A673 (cell line): ENCODE measurements at regions not wholly inside any gene's neighbourhood (a gene's known extent, or its start where the extent isn't known, plus 50 kb on each side); places are given as distances from the start of the nearest gene placed in this dataset.

ENCODE experiments used
- BruUV-seq: library from RNA; stranded (reverse); fragments of 400-500 nt; replicated peaks from 2 replicates; lab custom pipeline; 2021; lab: Mats Ljungman, UMichigan
- CTCF ChIA-PET: fragments of 300-600 bp; sonication (Branson Sonifier 250); formaldehyde crosslinking; loops from one replicate; lab custom pipeline; 2022; ENCODE audit warnings: antibody characterized with exemption; lab: Charles Lee
- POLR2A ChIA-PET: fragments of 300-600 bp; sonication (Branson Sonifier 250); formaldehyde crosslinking; loops from one replicate; lab custom pipeline; 2022; ENCODE audit warnings: antibody characterized with exemption; ENCODE audit not compliant: low non-redundant PET; lab: Charles Lee
- DNase-seq: peaks from one replicate; pipeline ENCODE4 v3.0.0-alpha.2; 2015; ENCODE audit warnings: low spot score
- H3K27ac ChIP-seq: fragments of 200-600 bp; sonication (generic); 2 replicates; pipeline ENCODE4 v1.5.1; 2016; ENCODE audit warnings: mixed run types, low read depth, mild to moderate bottlenecking, mixed read lengths, antibody characterized with exemption, low read length; ENCODE audit not compliant: poor library complexity, severe bottlenecking
- H3K27me3 ChIP-seq: fragments of 200-600 bp; sonication (generic); replicated peaks from 2 replicates; pipeline ENCODE4 v1.6.1; 2017; ENCODE audit warnings: mixed run types, low read depth, mild to moderate bottlenecking, mixed read lengths, antibody characterized with exemption, low read length; ENCODE audit not compliant: insufficient read depth, poor library complexity
- H3K36me3 ChIP-seq: fragments of 200-600 bp; sonication (generic); 2 replicates; pipeline ENCODE4 v1.6.1; 2016; ENCODE audit warnings: mixed run types, mild to moderate bottlenecking, mixed read lengths, antibody characterized with exemption, low read length; ENCODE audit not compliant: insufficient read depth, poor library complexity, severe bottlenecking
- H3K4me1 ChIP-seq: fragments of 200-600 bp; sonication (generic); 2 replicates; pipeline ENCODE4 v1.6.1; 2017; ENCODE audit warnings: mixed run types, mild to moderate bottlenecking, mixed read lengths, antibody characterized with exemption, low read length; ENCODE audit not compliant: insufficient read depth, poor library complexity, severe bottlenecking
- H3K4me3 ChIP-seq: fragments of 200-600 bp; sonication (generic); 2 replicates; pipeline ENCODE4 v1.5.1; 2016; ENCODE audit warnings: low read depth, mixed run types, mild to moderate bottlenecking, mixed read lengths, low read length; ENCODE audit not compliant: poor library complexity, severe bottlenecking
- H3K9me3 ChIP-seq: fragments of 200-600 bp; sonication (generic); 2 replicates; pipeline ENCODE4 v1.6.1; 2016; ENCODE audit warnings: mixed run types, low read depth, mild to moderate bottlenecking, mixed read lengths, antibody characterized with exemption, low read length; ENCODE audit not compliant: poor library complexity, severe bottlenecking
- CTCF ChIP-seq: fragments of 300-800, 200-600 bp; sonication (generic); conservative IDR thresholded peaks from 2 replicates; pipeline ENCODE4 v1.5.1; 2017; ENCODE audit warnings: low read depth, mild to moderate bottlenecking, antibody characterized with exemption, low read length, moderate library complexity, mixed read lengths
- EZH2 ChIP-seq: fragments of 200-600 bp; sonication (generic); IDR thresholded peaks from 2 replicates; pipeline ENCODE4 v1.6.1; 2017; ENCODE audit warnings: borderline replicate concordance, low read depth, mild to moderate bottlenecking, mixed read lengths, antibody characterized with exemption, low read length; ENCODE audit not compliant: poor library complexity, severe bottlenecking
- intact Hi-C: fragments of 100-400 bp; cut with micrococcal nuclease; formaldehyde crosslinking; loops from one replicate; pipeline ENCODE4 v1.10.0; 2022; ENCODE audit not compliant: unreplicated experiment

GRCh38 chr2:163490281-163490680 lies 245.5 kb downstream of the FIGN start:
- TF ChIP-seq EZH2 = no peak
- no peak for TF ChIP-seq CTCF
- Histone ChIP-seq H3K4me3 (no peak overlapping the region), H3K27ac (no peak overlapping the region), H3K27me3 (peaks cover 25% of the 10 kb centered on the region), H3K36me3 (no peaks in the 10 kb centered on the region), H3K9me3 (no peaks in the 10 kb centered on the region), H3K4me1 (no peaks in the 10 kb centered on the region)
- no TSS peak for BruUV-seq
- intact Hi-C loops = no loop called here
- ChIA-PET POLR2A (no interaction called here), CTCF (no interaction called here)
- no peak for DNase-seq

GRCh38 chr2:163481515-163481914 lies 254.3 kb downstream of the FIGN start:
- no peaks in the 10 kb centered on the region for H3K9me3 ChIP-seq
- CTCF ChIA-PET = no interaction called here
- H3K4me1 ChIP-seq = no peaks in the 10 kb centered on the region
- TF ChIP-seq CTCF (no peak), EZH2 (no peak)
- BruUV-seq = no TSS peak
- H3K4me3 ChIP-seq = no peak overlapping the region
- H3K27me3 ChIP-seq = no peaks in the 10 kb centered on the region
- H3K27ac ChIP-seq = no peak overlapping the region
- intact Hi-C loops = no loop called here
- POLR2A ChIA-PET = no interaction called here
- no peak for DNase-seq
- H3K36me3 ChIP-seq = no peaks in the 10 kb centered on the region

GRCh38 chr2:163479599-163479998 lies 256.2 kb downstream of the FIGN start:
- intact Hi-C loops = no loop called here
- CTCF ChIA-PET = no interaction called here
- POLR2A ChIA-PET = no interaction called here

More at GRCh38 chr2:163479599-163479998, 256.2 kb downstream of the FIGN start:
- no peak for DNase-seq
- Histone ChIP-seq H3K9me3 (no peaks in the 10 kb centered on the region), H3K36me3 (no peaks in the 10 kb centered on the region), H3K4me1 (no peaks in the 10 kb centered on the region), H3K27me3 (no peaks in the 10 kb centered on the region), H3K27ac (no peak overlapping the region), H3K4me3 (no peak overlapping the region)
- BruUV-seq = no TSS peak
- TF ChIP-seq EZH2 = no peak
- no peak for TF ChIP-seq CTCF
